Small intestine (tissue), 7 donors: ENCODE measurements at regions not wholly inside any gene's neighbourhood (a gene's known extent, or its start where the extent isn't known, plus 50 kb on each side); places are given as distances from the start of the nearest gene placed in this dataset.
"Not testable (repeated sequence)": the region's sequence is repeated elsewhere in the genome, so short reads cannot be mapped to it uniquely, and the experiment has no call there.

Experiments
- DNase-seq, 2 donors: peaks; one replicate each; pipeline versions ENCODE4 v3.0.0 to v3.0.0-alpha.2; 2013
- FAIRE-seq: peaks from 2 replicates; lab custom pipeline; 2012; peaks lifted over from hg19 to GRCh38; lab: Jason Lieb, UNC
- H3K27ac ChIP-seq, 3 donors: one replicate each; pipeline ENCODE4 v1.5.1; 2013; ENCODE audit warnings: low read length in 2 of 3, mild to moderate bottlenecking in 2 of 3, control low read depth in 1 of 3, inconsistent platforms in 1 of 3, low read depth in 1 of 3, moderate library complexity in 1 of 3
- H3K27me3 ChIP-seq, 3 donors: one replicate each; pipeline ENCODE4 v1.6.1; 2013; ENCODE audit warnings: low read length in 3 of 3, inconsistent platforms in 1 of 3; ENCODE audit not compliant: control insufficient read depth in 3 of 3, insufficient read depth in 3 of 3
- H3K36me3 ChIP-seq, 3 donors: one replicate each; pipeline ENCODE4 v1.6.1; 2013; ENCODE audit warnings: low read length in 3 of 3, inconsistent platforms in 1 of 3, low read depth in 1 of 3, mild to moderate bottlenecking in 1 of 3, moderate library complexity in 1 of 3; ENCODE audit not compliant: control insufficient read depth in 3 of 3, insufficient read depth in 2 of 3
- H3K4me1 ChIP-seq, 3 donors: one replicate each; pipeline ENCODE4 v1.6.1; 2013; ENCODE audit warnings: low read length in 2 of 3, inconsistent platforms in 1 of 3, low read depth in 1 of 3, mild to moderate bottlenecking in 1 of 3, moderate library complexity in 1 of 3; ENCODE audit not compliant: control insufficient read depth in 3 of 3, insufficient read depth in 2 of 3
- H3K4me3 ChIP-seq, 3 donors: one replicate each; pipeline ENCODE4 v1.5.1; 2013; ENCODE audit warnings: low read length in 3 of 3, control low read depth in 1 of 3, inconsistent platforms in 1 of 3, low read depth in 1 of 3, mild to moderate bottlenecking in 1 of 3, moderate library complexity in 1 of 3
- H3K9me3 ChIP-seq, 2 donors: one replicate each; pipeline ENCODE4 v1.6.1; 2013; ENCODE audit warnings: low read depth in 1 of 2, low read length in 1 of 2; ENCODE audit not compliant: control insufficient read depth in 2 of 2, insufficient read depth in 1 of 2
- WGBS, 3 donors: extraction: QIAGEN DNeasy Blood & Tissue Kit; methylation state at CpG; one replicate each; pipeline ENCODE4 v1.1.7; 2013; 5-methylcytosine and 5-hydroxymethylcytosine counted together
- donor health status: healthy with polysubstance abuse.
- donor health status: control.
- donor health status: control.
- donor health status: Bipolar disorder and iron deficiency.
- donor health status: healthy.

DNA sequence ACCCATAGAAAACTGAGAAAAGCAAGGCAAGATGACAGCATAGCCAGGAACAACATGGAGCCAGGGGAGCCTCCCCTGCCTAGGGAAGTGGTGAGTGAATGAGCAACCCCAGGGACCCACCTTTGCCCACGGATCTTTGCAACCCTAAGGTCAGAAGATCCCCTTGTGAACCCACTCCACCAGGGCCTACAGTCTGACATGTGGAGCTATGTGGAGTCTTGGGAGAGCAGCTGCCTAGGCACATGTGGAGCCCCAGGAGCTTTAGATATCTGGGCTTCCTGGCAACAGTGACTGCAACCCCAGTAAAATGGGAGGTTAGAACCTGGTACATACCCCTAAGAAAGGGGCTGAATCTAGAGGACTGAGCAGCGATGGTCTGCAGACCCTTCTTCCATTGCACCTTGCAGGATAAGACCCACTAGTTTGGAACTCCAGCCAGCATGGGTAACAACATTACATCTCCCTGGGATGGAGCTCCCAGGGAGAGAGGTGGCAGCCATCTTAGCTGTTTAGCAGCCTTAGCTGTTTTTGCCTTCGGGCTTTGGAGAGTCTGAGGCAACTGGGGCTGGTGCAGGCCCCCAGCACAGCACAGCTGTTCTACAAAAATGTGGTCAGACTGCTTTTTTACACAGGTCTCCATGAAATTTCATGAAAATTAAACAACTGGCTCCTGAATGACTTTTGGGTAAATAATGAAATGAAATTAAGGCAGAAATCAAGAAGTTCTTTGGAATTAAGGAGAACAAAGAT lies 104.7 kb upstream of the TRIM2 start:
- FAIRE-seq = no peak
- 89 to 91% (median 90%) methylated on average over 3 of the region's 3 CpGs for WGBS, 3 donors

DNA sequence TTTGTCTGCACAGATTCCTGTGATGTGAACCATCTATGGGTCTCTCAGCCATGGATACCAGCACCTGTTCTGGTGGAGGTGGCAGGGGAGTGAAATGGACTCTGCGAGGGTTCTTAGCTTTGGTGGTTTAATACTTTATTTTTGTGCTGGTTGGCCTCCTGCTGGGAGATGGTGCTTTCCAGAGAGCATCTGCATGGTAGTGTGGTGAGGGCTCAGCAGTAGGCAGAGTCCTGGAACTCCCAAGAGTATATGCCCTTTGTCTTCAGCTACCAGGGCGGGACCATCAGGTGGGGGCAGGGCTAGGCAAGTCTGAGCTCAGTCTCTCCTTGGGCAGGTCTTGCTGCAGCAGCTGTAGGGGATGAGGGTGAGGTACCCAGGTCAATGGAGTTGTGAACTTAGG lies 97.5 kb upstream of the TRIM2 start:
- H3K4me3 ChIP-seq, H3K9me3 ChIP-seq, H3K27ac ChIP-seq, FAIRE-seq, H3K4me1 ChIP-seq, H3K27me3 ChIP-seq, H3K36me3 ChIP-seq: not testable (repeated sequence)
- peak in 1 of 2 donors; percentile 42 for DNase-seq
- 58 to 89% (median 83%) methylated on average over 2 of the region's 2 CpGs for WGBS, 3 donors

More for the DNA sequence above, 104.7 kb upstream of the TRIM2 start:
- Histone ChIP-seq H3K27me3 (no peaks in the 10 kb centered on the region), H3K36me3 (no peaks in the 10 kb centered on the region), H3K4me1 (no peaks in the 10 kb centered on the region), H3K4me3 (no peak overlapping the region), H3K9me3 (no peaks in the 10 kb centered on the region), H3K27ac (no peak overlapping the region)
- DNase-seq = no peak

DNA sequence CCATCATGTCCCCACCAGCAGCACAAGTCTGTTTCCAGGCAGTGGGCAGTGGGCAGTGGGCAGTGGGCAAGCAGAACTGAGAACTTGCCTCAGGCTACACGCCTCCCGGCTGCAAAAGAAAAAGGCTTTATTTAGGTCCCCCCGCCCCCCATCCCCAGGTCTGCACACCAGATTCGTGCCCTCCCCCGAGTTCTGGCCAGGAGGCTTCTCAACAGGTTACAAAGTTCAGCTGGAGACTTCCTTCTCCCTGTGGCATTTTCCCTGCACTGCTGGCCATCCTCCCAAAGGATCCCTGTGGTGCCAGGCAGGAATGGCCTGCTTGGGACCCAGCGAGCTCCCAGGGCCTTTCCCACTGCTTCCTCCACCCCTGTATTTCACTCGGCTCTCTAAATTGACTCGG lies 97.0 kb upstream of the TRIM2 start:
- Histone ChIP-seq H3K27ac (no peak overlapping the region), H3K4me3 (no peak overlapping the region), H3K4me1 (no peaks in the 10 kb centered on the region), H3K36me3 (no peaks in the 10 kb centered on the region), H3K9me3 (no peaks in the 10 kb centered on the region), H3K27me3 (peaks cover 0 to 3% (median 0%) of the 10 kb centered on the region in 3 donors)
- FAIRE-seq (no peak), DNase-seq (no peak)
- WGBS, 3 donors = 70 to 81% (median 80%) methylated on average over 8 of the region's 8 CpGs

DNA sequence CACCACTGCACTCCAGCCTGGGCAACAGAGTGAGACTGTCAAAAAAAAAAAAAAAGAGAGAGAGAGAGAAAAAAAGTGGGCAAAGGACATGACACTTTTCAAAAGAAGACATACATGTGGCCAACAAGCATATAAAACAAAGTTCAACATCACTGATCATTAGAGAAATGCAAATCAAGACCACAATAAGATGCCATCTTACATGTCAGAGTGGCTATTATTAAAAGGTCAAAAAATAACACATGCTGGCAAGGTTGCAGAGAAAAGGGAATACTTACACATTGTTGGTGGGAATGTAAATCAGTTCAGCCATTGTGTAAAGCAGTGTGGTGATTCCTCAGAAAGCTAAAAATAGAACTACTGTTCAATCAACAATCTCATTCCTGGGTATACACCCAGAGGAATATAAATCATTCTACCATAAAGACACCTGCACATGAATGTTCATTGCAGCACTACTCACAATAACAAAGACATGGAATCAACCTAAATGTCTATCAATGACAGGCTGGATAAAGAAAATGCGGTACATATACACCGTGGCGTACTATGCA lies 94.9 kb upstream of the TRIM2 start:
- no peak overlapping the region for H3K27ac ChIP-seq
- H3K36me3 ChIP-seq = no peaks in the 10 kb centered on the region
- WGBS, 3 donors = 86 to 100% (median 97%) methylated on average over 3 of the region's 3 CpGs
- FAIRE-seq (no peak), DNase-seq (no peak)
- no peaks in the 10 kb centered on the region for H3K9me3 ChIP-seq
- no peak overlapping the region for H3K4me3 ChIP-seq
- H3K4me1 ChIP-seq = no peaks in the 10 kb centered on the region
- peaks cover 0 to 3% (median 0%) of the 10 kb centered on the region in 3 donors for H3K27me3 ChIP-seq

DNA sequence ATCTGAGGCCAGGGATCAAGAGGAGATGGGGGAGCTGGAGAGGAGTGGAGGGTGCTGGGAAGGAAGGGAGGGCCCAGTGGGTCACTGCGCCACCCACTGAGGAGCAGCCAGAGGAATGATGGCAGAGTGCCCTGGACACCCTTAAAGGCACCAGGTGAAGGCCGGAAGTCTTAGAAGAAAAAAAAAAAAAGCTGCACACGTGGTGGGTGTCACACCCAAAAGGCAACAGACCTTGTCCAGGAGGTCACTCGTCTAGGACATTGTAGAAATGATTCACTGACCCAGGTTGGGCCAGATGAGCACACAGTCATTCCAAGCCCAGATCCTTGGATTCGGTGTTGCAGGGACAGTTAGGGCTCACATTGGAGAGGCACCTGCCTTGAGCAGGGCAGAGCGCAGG lies 93.5 kb upstream of the TRIM2 start:
- H3K4me1 ChIP-seq = peaks cover 0 to 3% (median 0%) of the 10 kb centered on the region in 3 donors
- H3K27ac ChIP-seq = no peak overlapping the region
- WGBS, 3 donors = 69 to 81% (median 70%) methylated on average over 6 of the region's 6 CpGs
- H3K4me3 ChIP-seq = no peak overlapping the region
- peak in 1 of 2 donors; percentile 20 for DNase-seq
- H3K27me3 ChIP-seq = peaks cover 0 to 3% (median 0%) of the 10 kb centered on the region in 3 donors
- no peaks in the 10 kb centered on the region for H3K36me3 ChIP-seq
- no peak for FAIRE-seq
- no peaks in the 10 kb centered on the region for H3K9me3 ChIP-seq

DNA sequence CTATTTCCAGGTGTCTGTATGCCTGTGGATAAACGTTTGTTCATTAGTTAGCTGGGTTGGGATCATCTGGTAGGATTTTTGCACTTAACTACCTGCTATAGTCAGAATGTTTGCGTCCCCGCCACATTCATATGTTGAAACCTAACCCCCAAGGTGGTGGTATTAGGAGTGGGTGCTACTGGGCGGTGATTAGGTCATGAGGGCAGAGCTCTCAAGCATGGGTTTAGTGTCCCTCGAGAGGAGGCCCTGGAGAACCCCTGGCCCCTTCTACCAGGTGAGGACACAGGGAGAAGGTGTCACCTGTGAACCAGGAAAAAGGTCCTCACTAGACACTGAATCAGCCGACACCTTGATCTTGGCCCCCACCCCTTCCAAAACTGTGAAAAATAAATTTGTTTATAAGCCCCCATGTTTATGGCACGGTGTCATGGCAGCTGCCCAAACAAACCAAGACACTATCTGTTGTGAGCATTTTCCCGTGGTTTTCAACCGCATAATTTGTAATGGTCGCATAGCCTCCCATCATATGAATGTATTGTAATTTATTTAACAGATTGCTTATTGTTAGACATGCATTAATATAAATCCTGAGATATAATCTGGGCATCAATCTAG lies 92.7 kb upstream of the TRIM2 start:
- H3K36me3 ChIP-seq = no peaks in the 10 kb centered on the region
- FAIRE-seq (no peak), DNase-seq (no peak)
- H3K4me3 ChIP-seq = no peak overlapping the region
- H3K4me1 ChIP-seq = peaks cover 0 to 3% (median 0%) of the 10 kb centered on the region in 3 donors
- H3K9me3 ChIP-seq = no peaks in the 10 kb centered on the region
- WGBS, 3 donors = 87 to 89% (median 89%) methylated on average over 10 of the region's 10 CpGs
- no peak overlapping the region for H3K27ac ChIP-seq
- H3K27me3 ChIP-seq = peaks cover 0 to 3% (median 0%) of the 10 kb centered on the region in 3 donors

DNA sequence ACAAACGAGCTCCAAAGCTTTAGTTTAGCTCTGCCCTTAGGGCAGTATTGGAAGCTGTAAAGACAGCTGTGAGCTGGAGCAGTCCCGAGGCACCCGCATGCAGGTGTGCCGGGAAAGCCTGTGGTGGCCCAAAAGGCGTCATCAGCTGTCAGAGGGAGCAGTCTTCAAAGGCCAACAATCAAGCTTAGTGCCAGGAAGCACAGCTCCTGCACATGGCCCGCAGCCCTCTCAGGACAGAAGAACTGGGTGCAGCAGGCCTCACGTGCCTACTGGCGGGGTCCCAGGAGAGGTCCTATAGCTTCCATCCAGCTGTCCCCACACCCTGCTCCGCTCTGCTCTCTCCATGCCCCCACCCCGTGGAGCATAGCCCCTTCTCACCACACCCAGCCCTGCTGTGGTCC lies 92.2 kb upstream of the TRIM2 start:
- H3K27ac ChIP-seq = no peak overlapping the region
- H3K27me3 ChIP-seq = no peaks in the 10 kb centered on the region
- no peaks in the 10 kb centered on the region for H3K9me3 ChIP-seq
- WGBS, 3 donors = 81 to 88% (median 85%) methylated on average over 10 of the region's 10 CpGs
- no peak for DNase-seq
- H3K4me1 ChIP-seq = peaks cover 0 to 3% (median 0%) of the 10 kb centered on the region in 3 donors
- no peak overlapping the region for H3K4me3 ChIP-seq
- FAIRE-seq = no peak
- H3K36me3 ChIP-seq = no peaks in the 10 kb centered on the region

DNA sequence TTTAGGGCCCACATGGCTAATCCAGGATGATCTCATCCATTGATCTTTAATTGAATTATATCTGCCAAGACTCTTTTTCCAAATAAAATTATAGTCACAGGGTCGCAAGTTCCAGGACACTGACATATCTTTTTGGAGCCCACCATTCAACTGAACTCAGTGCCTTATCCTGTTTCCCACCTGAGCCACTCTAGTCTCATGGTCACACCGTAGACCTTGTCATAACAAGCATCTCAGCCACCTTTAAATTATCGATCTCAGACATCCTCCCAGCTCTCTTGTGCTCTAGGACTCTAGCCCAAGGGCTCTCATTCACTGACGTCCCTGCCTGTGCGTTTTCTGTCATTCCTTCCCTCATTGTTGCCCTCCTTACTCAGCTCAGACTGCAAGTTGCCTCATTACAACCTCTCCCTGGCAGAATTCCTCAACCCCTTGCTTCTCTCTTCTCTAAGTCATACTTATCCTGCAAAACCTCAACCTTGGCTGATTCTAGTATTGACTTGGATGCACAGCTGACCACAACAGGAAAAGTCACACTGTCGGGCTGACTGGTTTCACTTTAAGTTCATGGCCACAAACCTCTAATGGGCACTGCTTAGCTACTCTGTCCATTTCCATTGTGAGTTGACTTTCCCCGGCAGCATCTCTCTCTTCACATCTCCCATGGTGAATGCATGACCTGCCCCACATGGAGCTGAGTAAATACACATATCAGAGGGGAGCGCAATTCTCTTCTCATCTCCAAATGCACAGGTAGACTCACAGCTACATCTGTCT lies 91.0 kb upstream of the TRIM2 start:
- FAIRE-seq = no peak
- H3K36me3 ChIP-seq = no peaks in the 10 kb centered on the region
- WGBS, 3 donors = 85 to 91% (median 86%) methylated on average over 8 of the region's 8 CpGs
- H3K27ac ChIP-seq = no peak overlapping the region
- H3K27me3 ChIP-seq = no peaks in the 10 kb centered on the region
- peaks cover 0 to 3% (median 0%) of the 10 kb centered on the region in 3 donors for H3K4me1 ChIP-seq
- no peaks in the 10 kb centered on the region for H3K9me3 ChIP-seq
- H3K4me3 ChIP-seq = no peak overlapping the region
- DNase-seq = no peak
